RWPE1 (cell line): ENCODE measurements at regions not wholly inside any gene's neighbourhood (a gene's known extent, or its start where the extent isn't known, plus 50 kb on each side); places are given as distances from the start of the nearest gene placed in this dataset.

Source experiments
- CTCF ChIA-PET: fragments of 350-600 bp; sonication (Branson Sonifier 250); formaldehyde crosslinking; extraction: SDS; loops from one replicate; lab custom pipeline; 2021; lab: Yijun Ruan, JAX
- POLR2A ChIA-PET: fragments of 400-600 bp; formaldehyde crosslinking; extraction: SDS; loops from one replicate; lab custom pipeline; 2020; ENCODE audit warnings: antibody characterized with exemption; ENCODE audit not compliant: low non-redundant PET; lab: Yijun Ruan, JAX
- DNase-seq: peaks from one replicate; pipeline ENCODE4 v3.0.0; 2012; ENCODE audit warnings: low spot score
- H3K27ac ChIP-seq: fragments of 450-650 bp; 2 replicates; pipeline ENCODE4 v1.5.1; 2017
- TF ChIP-seq, protein P1 (sequence below): fragments of 450-650 bp; conservative IDR thresholded peaks from 2 replicates; pipeline ENCODE4 v1.5.1; 2017; ENCODE audit warnings: low read depth, mild to moderate bottlenecking

DNA sequence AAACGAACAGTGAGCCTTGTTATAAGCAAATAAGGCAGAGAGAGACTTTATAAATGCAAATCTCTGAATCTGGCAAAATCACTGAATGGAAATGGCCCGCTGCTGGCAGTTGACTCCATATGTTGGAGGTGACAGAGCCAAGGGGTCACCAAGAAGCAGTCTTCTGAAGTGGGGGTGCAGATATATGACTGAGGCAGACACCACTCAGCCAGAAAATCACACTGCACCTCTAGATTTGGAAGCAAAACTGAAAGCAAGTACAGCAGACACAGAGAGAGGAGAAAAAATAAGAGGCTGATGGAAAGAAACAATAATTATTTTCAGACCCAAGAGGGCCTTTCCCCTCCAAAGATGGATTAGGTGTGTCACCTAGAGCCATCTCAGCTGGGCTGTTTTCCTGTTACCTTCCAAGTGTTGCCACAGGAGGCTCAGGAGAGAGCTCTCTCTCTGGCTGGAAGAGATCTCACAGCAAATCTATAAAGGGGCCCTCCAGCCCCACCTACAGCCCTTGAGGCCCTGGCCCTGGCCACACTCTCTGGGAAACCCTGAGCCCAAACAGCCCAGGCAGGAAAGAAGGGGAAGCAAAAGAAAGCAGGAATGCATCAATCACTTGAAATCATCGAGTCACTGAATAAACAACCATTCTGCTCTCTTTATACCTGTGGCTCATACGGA lies 585.1 kb upstream of the PSMD7 start:
- DNase-seq = no peak
- ChIA-PET POLR2A (no interaction called here), CTCF (interaction anchor here (0.7 kb wide), 1 partner anchor 11 kb away, joined by 3 read pairs; no protein-coding TSS in a partner anchor)
- TF ChIP-seq, protein P1, sequence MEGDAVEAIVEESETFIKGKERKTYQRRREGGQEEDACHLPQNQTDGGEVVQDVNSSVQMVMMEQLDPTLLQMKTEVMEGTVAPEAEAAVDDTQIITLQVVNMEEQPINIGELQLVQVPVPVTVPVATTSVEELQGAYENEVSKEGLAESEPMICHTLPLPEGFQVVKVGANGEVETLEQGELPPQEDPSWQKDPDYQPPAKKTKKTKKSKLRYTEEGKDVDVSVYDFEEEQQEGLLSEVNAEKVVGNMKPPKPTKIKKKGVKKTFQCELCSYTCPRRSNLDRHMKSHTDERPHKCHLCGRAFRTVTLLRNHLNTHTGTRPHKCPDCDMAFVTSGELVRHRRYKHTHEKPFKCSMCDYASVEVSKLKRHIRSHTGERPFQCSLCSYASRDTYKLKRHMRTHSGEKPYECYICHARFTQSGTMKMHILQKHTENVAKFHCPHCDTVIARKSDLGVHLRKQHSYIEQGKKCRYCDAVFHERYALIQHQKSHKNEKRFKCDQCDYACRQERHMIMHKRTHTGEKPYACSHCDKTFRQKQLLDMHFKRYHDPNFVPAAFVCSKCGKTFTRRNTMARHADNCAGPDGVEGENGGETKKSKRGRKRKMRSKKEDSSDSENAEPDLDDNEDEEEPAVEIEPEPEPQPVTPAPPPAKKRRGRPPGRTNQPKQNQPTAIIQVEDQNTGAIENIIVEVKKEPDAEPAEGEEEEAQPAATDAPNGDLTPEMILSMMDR = no peak
- H3K27ac ChIP-seq = no peak overlapping the region

DNA sequence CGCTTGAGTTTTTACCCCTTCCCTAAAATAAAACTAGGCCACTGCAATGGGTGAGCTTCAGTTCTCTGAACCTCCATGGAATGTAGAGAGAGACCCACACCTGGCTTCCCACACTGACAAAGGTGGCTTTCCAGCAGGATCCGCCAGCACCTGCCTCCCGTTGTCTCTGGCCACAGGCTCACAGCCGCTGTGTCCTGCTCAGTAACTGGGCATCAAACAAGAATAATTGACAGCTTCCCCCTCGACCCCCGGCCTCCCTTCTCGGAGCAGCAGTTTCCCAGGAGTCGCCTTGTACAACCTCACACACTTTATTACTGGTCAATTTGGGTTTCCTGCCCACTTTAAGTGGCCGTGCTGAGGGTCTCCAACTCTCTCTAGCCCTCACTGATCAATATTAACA lies 586.1 kb upstream of the PSMD7 start:
- ChIA-PET POLR2A (no interaction called here), CTCF (no interaction called here)
- TF ChIP-seq, protein P1 = no peak

DNA sequence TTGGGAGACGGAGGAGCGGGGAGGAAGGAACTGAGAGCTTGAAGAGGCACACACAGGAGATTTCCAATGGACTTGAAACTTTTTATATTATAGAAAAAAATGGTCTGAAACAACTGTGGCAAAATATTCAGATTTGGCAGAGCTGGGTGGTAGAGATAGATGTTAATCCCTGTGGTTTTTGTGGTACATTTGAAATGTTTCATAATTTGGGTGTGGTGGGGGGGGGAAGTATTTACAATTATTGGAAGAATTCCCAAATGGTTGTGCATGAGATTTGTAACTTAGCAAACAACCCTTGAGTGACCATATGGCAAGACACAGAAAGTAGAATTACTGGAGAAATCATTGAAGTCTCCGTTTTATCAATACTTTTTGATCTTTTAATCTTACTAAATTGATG lies 588.8 kb upstream of the PSMD7 start:
- CTCF ChIA-PET = interaction anchor here (0.5 kb wide), 1 partner anchor 13 kb away, joined by 3 read pairs; no protein-coding TSS in a partner anchor
- POLR2A ChIA-PET = no interaction called here
- H3K27ac ChIP-seq = no peak overlapping the region
- peak; percentile 8 for DNase-seq
- TF ChIP-seq, protein P1 = no peak

More for the DNA sequence above, 586.1 kb upstream of the PSMD7 start:
- no peak for DNase-seq
- H3K27ac ChIP-seq = no peak overlapping the region

DNA sequence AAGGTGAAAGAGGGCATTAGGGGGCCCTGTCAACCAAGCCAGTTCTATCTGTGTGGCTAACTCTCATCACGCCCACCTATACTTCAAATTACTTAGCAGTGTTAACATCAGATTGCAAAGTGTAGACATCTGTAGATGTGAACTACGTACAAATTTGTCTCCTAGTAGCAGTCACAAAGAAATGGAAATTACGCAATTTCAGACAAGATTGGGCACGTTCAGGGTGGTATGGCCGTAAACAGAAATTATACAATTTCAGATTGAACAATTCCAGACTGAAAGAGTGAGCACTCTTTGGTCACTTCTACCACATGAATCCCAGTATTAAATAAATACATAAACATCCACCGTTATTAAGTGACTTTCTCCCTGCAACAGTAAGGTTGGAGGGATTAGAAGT lies 592.7 kb upstream of the PSMD7 start:
- ChIA-PET POLR2A (no interaction called here), CTCF (no interaction called here)
- no peak overlapping the region for H3K27ac ChIP-seq
- TF ChIP-seq, protein P1 = no peak
- DNase-seq = no peak

DNA sequence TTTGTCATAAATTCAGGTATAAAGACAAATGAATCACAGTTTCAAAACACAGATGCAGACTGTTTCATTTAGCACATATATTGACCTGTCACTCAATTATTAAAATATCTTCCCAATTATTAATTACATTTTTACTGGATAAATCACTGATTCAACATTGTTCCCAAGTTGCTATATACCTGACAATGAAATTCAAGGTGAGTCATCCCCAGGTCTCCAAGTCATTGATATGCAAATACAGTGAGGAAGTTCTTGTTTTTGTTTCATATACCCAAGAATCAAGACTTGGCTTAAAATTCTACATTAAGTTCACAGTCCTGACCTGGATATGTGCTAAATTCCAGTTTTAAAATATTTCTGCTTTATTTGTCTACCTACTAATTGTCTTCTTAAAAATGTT lies 599.3 kb upstream of the PSMD7 start:
- TF ChIP-seq, protein P1 = no peak
- peak; percentile 27 for DNase-seq
- ChIA-PET POLR2A (no interaction called here), CTCF (interaction anchor here (0.8 kb wide), 1 partner anchor 297 kb away, joined by 5 read pairs; no protein-coding TSS in a partner anchor)
- H3K27ac ChIP-seq = no peak overlapping the region

DNA sequence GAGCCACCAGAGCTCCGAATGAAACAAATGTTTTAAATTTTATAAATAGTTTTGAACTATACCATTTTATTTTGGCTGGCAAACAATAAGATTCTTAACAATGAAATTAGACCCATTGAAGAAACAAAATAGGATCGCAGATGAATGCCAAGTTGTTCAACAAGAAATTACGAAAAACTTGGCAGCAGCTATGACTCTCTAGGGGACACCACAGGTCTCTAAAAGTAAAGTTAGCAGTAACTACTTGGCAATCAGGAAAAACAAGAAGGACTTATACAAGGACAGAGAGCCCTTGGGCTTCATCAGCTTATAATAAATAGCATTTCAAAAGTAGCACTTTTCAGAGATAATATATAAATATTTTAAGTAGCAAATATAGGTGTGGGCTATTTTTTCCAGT lies 603.8 kb upstream of the PSMD7 start:
- DNase-seq = no peak
- CTCF ChIA-PET = no interaction called here
- no peak overlapping the region for H3K27ac ChIP-seq
- POLR2A ChIA-PET = no interaction called here
- TF ChIP-seq, protein P1 = no peak
